ENCODE measurements at regions not wholly inside any gene's neighbourhood (a gene's known extent, or its start where the extent isn't known, plus 50 kb on each side); places are given as distances from the start of the nearest gene placed in this dataset.

- H3K36me3 ChIP-seq (replicated peaks in 1 of 2; ENCODE audit: control insufficient read depth in 1 of 2, insufficient read depth in 2 of 2, low read length in 2 of 2), result no peaks in the 10 kb centered on the region
- WGBS (ENCODE audit: insufficient coverage), result no CpG with 5 or more reads among the region's 1 CpG
- no peak overlapping the region for H3K27ac ChIP-seq (ENCODE audit: low read depth in 1 of 2, low read length in 2 of 2)
- Mint-ChIP-seq H3K27me3 (ENCODE audit: low read depth in 3 of 3) (no peaks in the 10 kb centered on the region), H3K4me3 (no peak overlapping the region), H3K4me1 (no peaks in the 10 kb centered on the region), H3K36me3 (no peaks in the 10 kb centered on the region), H3K27ac (no peak overlapping the region), H3K9me3 (peaks cover 0 to 2% (median 0%) of the 10 kb centered on the region in 7 donors)
- no peak overlapping the region for H3K9ac ChIP-seq (ENCODE audit: insufficient read depth, low read length, poor library complexity, severe bottlenecking)
- H3K79me2 ChIP-seq (ENCODE audit: insufficient read depth, low read length), result no peaks in the 10 kb centered on the region
- H3K27me3 ChIP-seq (ENCODE audit: control insufficient read depth in 2 of 2, insufficient read depth in 2 of 2, low read length in 2 of 2), result no peaks in the 10 kb centered on the region
- no peaks in the 10 kb centered on the region for H3K9me3 ChIP-seq (replicated peaks in 1 of 2; ENCODE audit: control insufficient read depth in 1 of 2, insufficient read depth in 1 of 2, low read length in 2 of 2)
- H4K20me1 ChIP-seq (ENCODE audit: insufficient read depth, low read length), result no peaks in the 10 kb centered on the region
- intact Hi-C loops (cut with micrococcal nuclease), result no loop called here
- no peak for DNase-seq
- no peak overlapping the region for H2AFZ ChIP-seq (ENCODE audit: insufficient read depth, low read depth, low read length, poor library complexity, severe bottlenecking)
- H3K4me3 ChIP-seq (replicated peaks in 1 of 3; ENCODE audit: low read depth in 2 of 3, low read length in 3 of 3), result no peak overlapping the region
- H3K4me2 ChIP-seq (replicated peaks; ENCODE audit: extremely low read depth, low read length, poor library complexity, severe bottlenecking), result no peak overlapping the region
- no peaks in the 10 kb centered on the region for H3K4me1 ChIP-seq (ENCODE audit: control insufficient read depth in 1 of 2, insufficient read depth in 2 of 2, low read length in 2 of 2)
- TF ChIP-seq CTCF (IDR thresholded peaks at IDR 0.05), result no peak
These were observed 168.4 kb upstream of the TPRG1 start for GRCh38 chr3:189003410-189003809.

GRCh38 chr3:189013224-189013888, 158.4 kb upstream of the TPRG1 start:
- no peak overlapping the region for H3K9ac ChIP-seq (ENCODE audit: insufficient read depth, low read length, poor library complexity, severe bottlenecking)
- intact Hi-C loops (cut with micrococcal nuclease), result no loop called here
- no peaks in the 10 kb centered on the region for H4K20me1 ChIP-seq (ENCODE audit: insufficient read depth, low read length)
- H3K4me3 Mint-ChIP-seq, result no peak overlapping the region
- TF ChIP-seq CTCF (IDR thresholded peaks at IDR 0.05), result no peak
- no peaks in the 10 kb centered on the region for H3K27me3 Mint-ChIP-seq (ENCODE audit: low read depth in 3 of 3)
- H3K36me3 Mint-ChIP-seq, result no peaks in the 10 kb centered on the region
- H3K4me3 ChIP-seq (replicated peaks in 1 of 3; ENCODE audit: low read depth in 2 of 3, low read length in 3 of 3), result no peak overlapping the region
- H3K4me1 Mint-ChIP-seq, result no peaks in the 10 kb centered on the region
- H3K9me3 ChIP-seq (replicated peaks in 1 of 2; ENCODE audit: control insufficient read depth in 1 of 2, insufficient read depth in 1 of 2, low read length in 2 of 2), result peaks cover 0 to 9% of the 10 kb centered on the region in 2 donors
- H3K27ac ChIP-seq (ENCODE audit: low read depth in 1 of 2, low read length in 2 of 2), result no peak overlapping the region
- H2AFZ ChIP-seq (ENCODE audit: insufficient read depth, low read depth, low read length, poor library complexity, severe bottlenecking), result no peak overlapping the region
- no peaks in the 10 kb centered on the region for H3K36me3 ChIP-seq (replicated peaks in 1 of 2; ENCODE audit: control insufficient read depth in 1 of 2, insufficient read depth in 2 of 2, low read length in 2 of 2)
- no peak overlapping the region for H3K4me2 ChIP-seq (replicated peaks; ENCODE audit: extremely low read depth, low read length, poor library complexity, severe bottlenecking)
- no peak for DNase-seq
- peaks cover 8 to 25% (median 15%) of the 10 kb centered on the region in 7 donors for H3K9me3 Mint-ChIP-seq
- no peak overlapping the region for H3K27ac Mint-ChIP-seq
- no peaks in the 10 kb centered on the region for H3K79me2 ChIP-seq (ENCODE audit: insufficient read depth, low read length)
- H3K27me3 ChIP-seq (ENCODE audit: control insufficient read depth in 2 of 2, insufficient read depth in 2 of 2, low read length in 2 of 2), result no peaks in the 10 kb centered on the region
- no peaks in the 10 kb centered on the region for H3K4me1 ChIP-seq (ENCODE audit: control insufficient read depth in 1 of 2, insufficient read depth in 2 of 2, low read length in 2 of 2)

Measured in CD14-positive monocyte (primary cell).